Transverse colon (tissue), 4 donors: ENCODE measurements at regions not wholly inside any gene's neighbourhood (a gene's known extent, or its start where the extent isn't known, plus 50 kb on each side); places are given as distances from the start of the nearest gene placed in this dataset.
A peak's percentile ranks its signal among the peaks of the same experiment; 100 is the strongest.

Experiments
- DNase-seq: peaks from one replicate; pipeline ENCODE4 v3.0.0-alpha.2; 2019
- H3K27ac ChIP-seq, 4 donors: fragments of 200-600 bp; sonication (generic); 2 replicates each; pipeline ENCODE4 v1.5.1; 2016 to 2018; ENCODE audit warnings: inconsistent platforms in 4 of 4
- H3K27me3 ChIP-seq: fragments of 200-600 bp; sonication (generic); 2 replicates; pipeline ENCODE4 v1.5.1; 2017; ENCODE audit warnings: inconsistent platforms
- H3K36me3 ChIP-seq, 4 donors: fragments of 200-600 bp; sonication (generic); 2 replicates each; pipeline ENCODE4 v1.5.1; 2017 to 2019; ENCODE audit warnings: inconsistent platforms in 4 of 4
- H3K4me1 ChIP-seq, 4 donors: fragments of 200-600 bp; sonication (generic); 2 replicates each; pipeline ENCODE4 v1.5.1; 2017 to 2020; ENCODE audit warnings: inconsistent platforms in 4 of 4
- H3K4me3 ChIP-seq, 4 donors: fragments of 200-600 bp; sonication (generic); 1 replicate in 1 of 4; 2 replicates in 3 of 4; pipeline versions ENCODE4 v1.5.1 to v1.6.1; 2017 to 2019; ENCODE audit warnings: inconsistent platforms in 4 of 4
- H3K9me3 ChIP-seq, 2 donors: fragments of 200-600 bp; sonication (generic); 2 replicates each; pipeline ENCODE4 v1.5.1; 2017 to 2019; ENCODE audit warnings: inconsistent platforms in 2 of 2
- CTCF ChIP-seq, 5 experiments: fragments of 200-600 bp in 3 of 5; fragments of 450-650 bp in 2 of 5; sonication (generic) in 3 of 5; IDR thresholded peaks; 1 replicate in 2 of 5; 2 replicates in 3 of 5; pipeline ENCODE4 v1.5.1; 2016 to 2017; ENCODE audit warnings: antibody characterized with exemption in 5 of 5, inconsistent platforms in 3 of 5, mild to moderate bottlenecking in 2 of 5, moderate library complexity in 1 of 5
- EP300 ChIP-seq: sonication (generic); formaldehyde crosslinking; IDR thresholded peaks from one replicate; pipeline ENCODE4 v1.6.1; 2017; ENCODE audit warnings: antibody characterized with exemption, low read depth
- POLR2A ChIP-seq: fragments of 450-650 bp; IDR thresholded peaks from one replicate; pipeline ENCODE4 v1.6.1; 2016; ENCODE audit warnings: antibody characterized with exemption, mild to moderate bottlenecking, moderate library complexity
- POLR2AphosphoS5 ChIP-seq, 3 donors: sonication (generic); formaldehyde crosslinking; IDR thresholded peaks; one replicate each; pipeline ENCODE4 v1.6.1; 2016; ENCODE audit warnings: antibody characterized with exemption in 3 of 3
- WGBS, 2 donors: methylation state at CpG; one replicate each; pipeline ENCODE4 v1.1.5; 2018; ENCODE audit warnings: low coverage in 1 of 2; 5-methylcytosine and 5-hydroxymethylcytosine counted together
- in situ Hi-C, 4 donors: fragments of 200-750 bp; cut with MboI; loops; one replicate each; pipeline versions ENCODE4 v1.15.0 to v1.15.1; 2017; ENCODE audit warnings: low sequenced_read_pairs in 3 of 4, low pct_ligation_motif_present in 1 of 4, low pct_unique_long_range_greater_than_20kb in 1 of 4
- intact Hi-C: fragments of 100-400 bp; cut with DNase I; formaldehyde crosslinking; loops from one replicate; pipeline ENCODE4 v1.15.1; 2023; ENCODE audit warnings: low total_unique reads

DNA sequence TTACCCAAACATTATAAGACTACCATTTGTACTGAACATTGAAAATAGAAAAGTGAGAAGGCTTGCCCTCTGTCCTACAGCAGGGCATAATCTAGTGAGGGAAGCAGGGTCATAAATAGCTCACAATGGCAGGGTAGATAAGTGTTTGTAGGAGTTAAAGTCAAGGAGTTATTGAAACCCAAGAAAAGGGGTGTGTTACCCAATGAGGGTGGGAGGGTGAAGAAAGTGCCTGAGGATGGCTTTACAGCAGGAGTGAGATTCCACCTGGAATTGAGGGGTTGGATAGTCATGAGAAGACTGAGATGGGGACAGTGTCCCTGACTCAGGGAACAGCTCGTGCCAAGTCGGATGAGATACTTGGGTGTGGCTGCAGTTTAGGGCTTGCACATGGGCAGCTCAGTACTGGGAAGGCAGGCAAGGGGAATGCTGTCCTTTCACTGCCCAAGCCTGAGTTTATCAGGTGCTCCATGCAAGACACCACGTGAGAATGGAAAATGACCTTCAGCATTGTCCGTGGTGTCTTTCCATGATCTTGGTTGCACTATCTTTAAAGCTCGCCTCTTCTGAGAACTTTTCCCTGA, 393.2 kb upstream of the MAF start:
- H3K27ac ChIP-seq = no peak overlapping the region
- WGBS, 2 donors = 64 to 80% methylated on average over 1 to 5 of the region's 5 CpGs
- no peaks in the 10 kb centered on the region for H3K4me1 ChIP-seq
- H3K36me3 ChIP-seq = no peaks in the 10 kb centered on the region
- no peak overlapping the region for H3K4me3 ChIP-seq
- intact Hi-C loops = no loop called here
- peak; percentile 38 for DNase-seq
- no peaks in the 10 kb centered on the region for H3K9me3 ChIP-seq
- in situ Hi-C loops = no loop called here
- TF ChIP-seq POLR2A (no peak), POLR2AphosphoS5 (IDR thresholded peaks at IDR 0.05) (no peak), CTCF (IDR thresholded peaks at IDR 0.05) (no peak), EP300 (no peak)
- no peaks in the 10 kb centered on the region for H3K27me3 ChIP-seq

DNA sequence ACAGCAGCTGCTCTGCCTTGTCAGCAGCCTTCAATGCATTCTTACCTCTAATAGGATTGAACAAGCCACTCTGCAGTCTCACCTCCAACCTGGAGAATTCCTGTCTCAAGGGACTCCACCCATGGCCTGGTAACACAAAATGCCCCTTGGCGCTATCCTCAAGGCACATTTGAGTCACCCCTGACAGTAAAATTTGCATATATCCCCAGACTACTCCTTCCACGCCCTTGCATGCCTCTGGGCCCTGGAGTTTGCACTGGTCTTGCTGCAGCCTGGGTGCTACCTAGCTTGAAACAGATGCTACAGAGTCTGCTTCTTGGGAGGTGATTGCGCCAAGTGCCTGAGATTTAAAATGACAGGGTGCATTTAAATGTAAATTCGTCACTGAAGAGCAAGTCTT, 391.4 kb upstream of the MAF start:
- no peaks in the 10 kb centered on the region for H3K27me3 ChIP-seq
- in situ Hi-C loops = no loop called here
- H3K9me3 ChIP-seq = no peaks in the 10 kb centered on the region
- no peaks in the 10 kb centered on the region for H3K36me3 ChIP-seq
- no peak for TF ChIP-seq EP300
- no peak for TF ChIP-seq CTCF (IDR thresholded peaks at IDR 0.05)
- no peak for TF ChIP-seq POLR2A
- no peak for TF ChIP-seq POLR2AphosphoS5 (IDR thresholded peaks at IDR 0.05)
- no peaks in the 10 kb centered on the region for H3K4me1 ChIP-seq
- intact Hi-C loops = no loop called here
- DNase-seq = no peak
- no peak overlapping the region for H3K27ac ChIP-seq
- WGBS, 2 donors = 76 to 94% methylated on average over 2 to 4 of the region's 4 CpGs
- H3K4me3 ChIP-seq = no peak overlapping the region

GRCh38 chr16:79988721-79989220, 388.2 kb upstream of the MAF start:
- WGBS, 2 donors = 75 to 89% methylated on average over 2 to 3 of the region's 3 CpGs
- TF ChIP-seq CTCF (IDR thresholded peaks at IDR 0.05) (no peak), POLR2AphosphoS5 (IDR thresholded peaks at IDR 0.05) (no peak), EP300 (no peak), POLR2A (no peak)
- Histone ChIP-seq H3K4me3 (no peak overlapping the region), H3K36me3 (no peaks in the 10 kb centered on the region), H3K27me3 (no peaks in the 10 kb centered on the region), H3K27ac (no peak overlapping the region), H3K9me3 (no peaks in the 10 kb centered on the region), H3K4me1 (no peaks in the 10 kb centered on the region)
- in situ Hi-C loops (no loop called here), intact Hi-C loops (no loop called here)
- no peak for DNase-seq

GRCh38 chr16:79988089-79988488, 387.6 kb upstream of the MAF start:
- H3K4me1 ChIP-seq = no peaks in the 10 kb centered on the region
- H3K36me3 ChIP-seq = no peaks in the 10 kb centered on the region
- intact Hi-C loops = no loop called here
- WGBS, 2 donors = 73 to 88% methylated on average over 3 of the region's 3 CpGs
- no peak for DNase-seq
- no peak overlapping the region for H3K4me3 ChIP-seq
- TF ChIP-seq POLR2A (no peak), CTCF (IDR thresholded peaks at IDR 0.05) (no peak), EP300 (no peak), POLR2AphosphoS5 (IDR thresholded peaks at IDR 0.05) (no peak)
- H3K9me3 ChIP-seq = no peaks in the 10 kb centered on the region
- in situ Hi-C loops = no loop called here
- H3K27me3 ChIP-seq = no peaks in the 10 kb centered on the region
- no peak overlapping the region for H3K27ac ChIP-seq
